Neural crest cell (in vitro differentiated cells): ENCODE measurements at regions not wholly inside any gene's neighbourhood (a gene's known extent, or its start where the extent isn't known, plus 50 kb on each side); places are given as distances from the start of the nearest gene placed in this dataset.

Experiments
- DNase-seq: peaks from one replicate; pipeline ENCODE4 v3.0.0; 2021; ENCODE audit warnings: low read depth, mixed read lengths, low spot score
- H3K27ac Mint-ChIP-seq: one replicate; pipeline ENCODE4 v1.8.0; 2021; ENCODE audit warnings: mild to moderate bottlenecking, mixed read lengths; ENCODE audit not compliant: unreplicated experiment
- H3K27me3 Mint-ChIP-seq: 2 replicates; pipeline ENCODE4 v1.8.0; 2021; ENCODE audit warnings: low read depth, mild to moderate bottlenecking, mixed read lengths
- H3K36me3 Mint-ChIP-seq: 2 replicates; pipeline ENCODE4 v1.8.0; 2021; ENCODE audit warnings: low read depth, mild to moderate bottlenecking, mixed read lengths
- H3K4me1 Mint-ChIP-seq: 2 replicates; pipeline ENCODE4 v1.8.0; 2021; ENCODE audit warnings: mixed read lengths
- H3K4me3 Mint-ChIP-seq: one replicate; pipeline ENCODE4 v1.8.0; 2021; ENCODE audit warnings: mild to moderate bottlenecking, mixed read lengths
- H3K9me3 Mint-ChIP-seq: 2 replicates; pipeline ENCODE4 v1.8.0; 2021; ENCODE audit warnings: mixed read lengths
- CTCF ChIP-seq: fragments of 200-600 bp; sonication (generic); conservative IDR thresholded peaks from 2 replicates; pipeline ENCODE4 v1.5.0; 2021; ENCODE audit warnings: antibody characterized with exemption, mild to moderate bottlenecking

GRCh38 chr6:55088902-55089301 is 85.4 kb upstream of the HCRTR2 start:
- Mint-ChIP-seq H3K4me3 (no peak overlapping the region), H3K27ac (no peak overlapping the region), H3K9me3 (peaks cover 17% of the 10 kb centered on the region), H3K4me1 (no peaks in the 10 kb centered on the region), H3K36me3 (peaks cover 4% of the 10 kb centered on the region), H3K27me3 (no peaks in the 10 kb centered on the region)
- TF ChIP-seq CTCF = no peak
- no peak for DNase-seq

- Mint-ChIP-seq H3K27ac (no peak overlapping the region), H3K36me3 (peaks cover 4% of the 10 kb centered on the region), H3K4me3 (no peak overlapping the region), H3K9me3 (peaks cover 17% of the 10 kb centered on the region), H3K27me3 (no peaks in the 10 kb centered on the region), H3K4me1 (no peaks in the 10 kb centered on the region)
- DNase-seq = no peak
- no peak for TF ChIP-seq CTCF
Observed at GRCh38 chr6:55089325-55089724, 85.0 kb upstream of the HCRTR2 start.

DNA sequence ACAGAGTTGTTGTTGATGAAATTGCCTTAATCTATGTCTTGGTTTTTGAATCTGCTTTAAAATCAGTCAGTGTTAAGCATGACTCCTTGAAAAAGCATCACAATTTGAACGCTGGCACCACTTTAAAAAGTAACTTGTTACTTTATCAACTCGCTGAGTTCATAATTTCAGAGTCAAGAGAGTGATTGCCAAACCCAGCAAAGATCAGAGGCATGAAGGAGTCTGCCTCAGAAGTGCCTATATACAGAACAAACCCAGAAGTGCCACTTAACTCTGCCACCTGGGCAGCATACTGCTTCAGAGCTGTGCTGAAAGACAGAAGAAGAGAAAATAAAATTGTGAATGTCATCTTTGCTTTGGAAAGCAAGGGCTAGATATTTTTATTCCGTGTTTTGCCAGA is 73.6 kb upstream of the HCRTR2 start:
- Mint-ChIP-seq H3K27ac (no peak overlapping the region), H3K27me3 (no peaks in the 10 kb centered on the region), H3K4me1 (no peaks in the 10 kb centered on the region), H3K36me3 (no peaks in the 10 kb centered on the region), H3K4me3 (no peak overlapping the region), H3K9me3 (no peaks in the 10 kb centered on the region)
- no peak for DNase-seq
- TF ChIP-seq CTCF = no peak

DNA sequence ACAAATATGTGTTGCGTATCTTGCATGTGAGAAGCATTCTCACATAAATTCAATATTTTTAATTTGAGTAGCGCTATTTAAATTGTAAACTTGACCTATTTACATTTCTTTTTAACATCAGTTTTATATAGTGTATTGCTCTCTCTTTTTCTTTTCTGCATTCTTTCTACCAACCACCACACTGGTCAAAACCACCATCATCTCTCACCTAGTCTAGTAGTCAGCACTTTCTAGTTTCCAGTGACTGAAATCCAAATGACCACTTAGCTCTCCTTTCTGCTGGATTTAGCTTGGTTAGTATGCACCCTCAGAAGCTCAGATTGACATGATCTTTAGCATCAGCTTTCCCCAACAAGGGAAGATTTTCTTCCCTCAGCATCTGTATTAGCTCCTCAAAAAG is 73.2 kb upstream of the HCRTR2 start:
- H3K9me3 Mint-ChIP-seq = no peaks in the 10 kb centered on the region
- H3K4me1 Mint-ChIP-seq = no peaks in the 10 kb centered on the region
- no peak overlapping the region for H3K4me3 Mint-ChIP-seq
- no peak for TF ChIP-seq CTCF
- H3K36me3 Mint-ChIP-seq = no peaks in the 10 kb centered on the region
- no peak overlapping the region for H3K27ac Mint-ChIP-seq
- H3K27me3 Mint-ChIP-seq = no peaks in the 10 kb centered on the region
- no peak for DNase-seq

DNA sequence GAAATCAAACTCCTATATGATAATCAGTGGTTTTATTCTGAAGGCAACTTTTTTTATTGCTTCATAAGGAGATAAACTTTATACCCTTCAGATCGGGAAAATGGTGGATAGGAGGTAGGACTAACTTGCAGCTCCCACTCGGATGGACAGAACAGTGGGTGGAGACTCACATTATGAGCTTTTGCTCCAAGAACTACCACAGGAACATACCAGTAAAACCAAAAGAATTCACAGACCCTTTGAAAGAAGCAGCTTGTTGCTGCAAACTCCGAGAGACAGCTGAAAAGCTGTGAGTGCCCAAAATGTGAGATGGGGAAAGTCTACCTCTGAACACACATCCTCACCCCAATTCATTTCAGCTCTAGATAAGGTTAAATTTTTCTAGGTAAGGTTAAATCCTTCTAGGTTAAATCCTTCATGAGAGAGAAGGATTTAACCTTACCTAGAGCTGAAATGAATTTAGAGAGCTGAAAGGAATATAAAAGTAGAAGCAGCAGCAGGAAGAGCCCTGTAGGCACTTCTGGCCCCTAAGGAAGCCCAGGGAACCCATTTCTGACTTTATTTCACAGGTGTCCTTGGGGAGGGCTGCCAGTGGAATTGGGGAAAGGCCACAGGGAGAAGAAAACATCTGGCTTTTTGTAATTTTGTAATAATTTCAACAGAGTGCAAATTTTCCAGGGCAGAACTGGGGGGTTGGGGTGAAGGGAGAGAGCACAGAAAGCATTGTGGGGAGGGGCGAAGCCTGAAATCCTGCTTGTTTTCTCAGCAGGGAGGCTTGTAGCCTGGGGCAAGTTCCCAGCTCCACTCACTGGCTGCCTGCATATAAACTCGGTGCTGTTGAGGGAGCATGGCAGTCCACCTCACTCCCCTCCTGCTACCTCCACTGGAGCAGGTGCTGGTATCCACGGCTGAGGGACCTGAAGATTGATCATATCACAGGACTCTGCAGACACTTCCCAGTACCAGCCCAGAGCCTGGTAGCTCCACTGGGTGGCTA is 65.9 kb upstream of the HCRTR2 start:
- Mint-ChIP-seq H3K4me1 (no peaks in the 10 kb centered on the region), H3K4me3 (no peak overlapping the region), H3K27ac (no peak overlapping the region), H3K27me3 (no peaks in the 10 kb centered on the region), H3K9me3 (peaks cover 10% of the 10 kb centered on the region), H3K36me3 (no peaks in the 10 kb centered on the region)
- no peak for TF ChIP-seq CTCF
- DNase-seq = no peak
